ENCODE measurements at regions not wholly inside any gene's neighbourhood (a gene's known extent, or its start where the extent isn't known, plus 50 kb on each side); places are given as distances from the start of the nearest gene placed in this dataset.

GRCh38 chr4:135015771-135016170 lies 814.2 kb upstream of the PABPC4L start:
- TF ChIP-seq, protein P1, sequence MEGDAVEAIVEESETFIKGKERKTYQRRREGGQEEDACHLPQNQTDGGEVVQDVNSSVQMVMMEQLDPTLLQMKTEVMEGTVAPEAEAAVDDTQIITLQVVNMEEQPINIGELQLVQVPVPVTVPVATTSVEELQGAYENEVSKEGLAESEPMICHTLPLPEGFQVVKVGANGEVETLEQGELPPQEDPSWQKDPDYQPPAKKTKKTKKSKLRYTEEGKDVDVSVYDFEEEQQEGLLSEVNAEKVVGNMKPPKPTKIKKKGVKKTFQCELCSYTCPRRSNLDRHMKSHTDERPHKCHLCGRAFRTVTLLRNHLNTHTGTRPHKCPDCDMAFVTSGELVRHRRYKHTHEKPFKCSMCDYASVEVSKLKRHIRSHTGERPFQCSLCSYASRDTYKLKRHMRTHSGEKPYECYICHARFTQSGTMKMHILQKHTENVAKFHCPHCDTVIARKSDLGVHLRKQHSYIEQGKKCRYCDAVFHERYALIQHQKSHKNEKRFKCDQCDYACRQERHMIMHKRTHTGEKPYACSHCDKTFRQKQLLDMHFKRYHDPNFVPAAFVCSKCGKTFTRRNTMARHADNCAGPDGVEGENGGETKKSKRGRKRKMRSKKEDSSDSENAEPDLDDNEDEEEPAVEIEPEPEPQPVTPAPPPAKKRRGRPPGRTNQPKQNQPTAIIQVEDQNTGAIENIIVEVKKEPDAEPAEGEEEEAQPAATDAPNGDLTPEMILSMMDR (IDR thresholded peaks at IDR 0.05; ENCODE audit: insufficient read depth, low read depth, low read length): no peak
- no peak for TF ChIP-seq EZH2 (IDR thresholded peaks at IDR 0.05; ENCODE audit: insufficient read depth, low read length)

Data from astrocyte (in vitro differentiated cells and primary cell).